K562 (cell line): ENCODE measurements at regions not wholly inside any gene's neighbourhood (a gene's known extent, or its start where the extent isn't known, plus 50 kb on each side); places are given as distances from the start of the nearest gene placed in this dataset.

Source experiments
- ADNP ChIP-seq: fragments of 200-800 bp; sonication (Bioruptor generic); IDR thresholded peaks from 2 replicates; pipeline ENCODE4 v1.6.1; 2016; ENCODE audit warnings: missing genetic modification characterization, missing compliant biosample characterization
- CC2D1A ChIP-seq: fragments of 450-650 bp; IDR thresholded peaks from 2 replicates; pipeline ENCODE4 v1.6.1; 2017; ENCODE audit warnings: mild to moderate bottlenecking
- ELF4 ChIP-seq: fragments of 450-650 bp; formaldehyde crosslinking; IDR thresholded peaks from 2 replicates; pipeline ENCODE4 v1.4.0; 2022; ENCODE audit warnings: missing genetic modification characterization
- FOXO4 ChIP-seq: fragments of 450-650 bp; formaldehyde crosslinking; IDR thresholded peaks from 2 replicates; pipeline ENCODE4 v1.4.0; 2020; ENCODE audit warnings: mild to moderate bottlenecking, moderate library complexity
- KLF6 ChIP-seq: fragments of 250-450 bp; sonication (Bioruptor Pico); IDR thresholded peaks from 2 replicates; pipeline ENCODE4 v1.4.0; 2020; ENCODE audit warnings: mild to moderate bottlenecking, moderate library complexity, borderline replicate concordance
- MAFF ChIP-seq: IDR thresholded peaks from 2 replicates; pipeline ENCODE4 v1.6.1; 2012; ENCODE audit warnings: low read length, improper control_type of control experiment
- NR4A1 ChIP-seq, 2 experiments: fragments of 250-450 bp in 1 of 2; fragments of 450-650 bp in 1 of 2; sonication (Bioruptor Pico) in 1 of 2; IDR thresholded peaks; 2 replicates each; pipeline versions ENCODE4 v1.4.0 to v1.6.1; 2016 to 2020; ENCODE audit warnings: mild to moderate bottlenecking in 2 of 2, missing compliant biosample characterization in 1 of 2, missing genetic modification characterization in 1 of 2, moderate library complexity in 1 of 2
- RB1 ChIP-seq: fragments of 450-650 bp; IDR thresholded peaks from 2 replicates; pipeline ENCODE4 v1.6.1; 2017; ENCODE audit warnings: low read depth, mild to moderate bottlenecking
- REST ChIP-seq, 2 experiments: fragments of 450-650 bp; formaldehyde crosslinking in 1 of 2; IDR thresholded peaks; 2 replicates each; pipeline versions ENCODE4 v1.4.0 to v1.6.1; 2014 to 2020; ENCODE audit warnings: mild to moderate bottlenecking in 2 of 2, borderline replicate concordance in 1 of 2, low read depth in 1 of 2
- SMARCA4 ChIP-seq: fragments of 450-650 bp; IDR thresholded peaks from 2 replicates; pipeline ENCODE4 v1.6.1; 2016
- SOX6 ChIP-seq: fragments of 450-650 bp; IDR thresholded peaks from 2 replicates; pipeline ENCODE4 v1.6.1; 2014; ENCODE audit warnings: mild to moderate bottlenecking
- SPI1 ChIP-seq: IDR thresholded peaks from 2 replicates; pipeline ENCODE4 v1.6.1; 2011; ENCODE audit warnings: low read depth, low read length, control low read depth, borderline replicate concordance
- SRF ChIP-seq, 2 experiments: fragments of 250-450, 450-650 bp in 1 of 2; sonication (Bioruptor Pico) in 1 of 2; sonication (generic) in 1 of 2; formaldehyde crosslinking; IDR thresholded peaks; 2 replicates each; pipeline versions ENCODE4 v1.5.0 to v1.5.1; 2020 to 2022; ENCODE audit warnings: mild to moderate bottlenecking in 1 of 2, missing genetic modification reagents in 1 of 2
- ZNF639 ChIP-seq, 2 experiments: fragments of 200-800 bp in 1 of 2; sonication (Bioruptor generic) in 1 of 2; sonication (generic) in 1 of 2; formaldehyde crosslinking in 1 of 2; IDR thresholded peaks in 1 of 2; conservative IDR thresholded peaks in 1 of 2; 2 replicates each; pipeline versions ENCODE4 v1.5.0 to v1.6.1; 2016 to 2020; ENCODE audit warnings: missing compliant biosample characterization in 1 of 2, missing genetic modification characterization in 1 of 2, missing genetic modification reagents in 1 of 2
- ZNF778 ChIP-seq: fragments of 450-650 bp; formaldehyde crosslinking; IDR thresholded peaks from 2 replicates; pipeline ENCODE4 v1.4.0; 2020; ENCODE audit warnings: mild to moderate bottlenecking, moderate library complexity

GRCh38 chr6:16002332-16003196 lies 126.3 kb upstream of the MYLIP start (continued):
- TF ChIP-seq FOXO4 (CRISPR knock-in tag) (no peak), KLF6 (CRISPR knock-in tag) (peak; percentile 56; the same call in 1 of the 2 replicates), MAFF (peak; percentile 98), CC2D1A (peak; percentile 85; the same call in 1 of the 2 replicates), SPI1 (peak; percentile 20; the same call in 1 of the 2 replicates), ZNF639 (CRISPR knock-in tag; conservative IDR thresholded peaks at IDR 0.05 in 1 of 2, IDR thresholded peaks at IDR 0.05 in 1 of 2) (peak in 1 of 2 experiments; percentile 85; a peak in 2 of 4 replicates), ELF4 (CRISPR knock-in tag) (0 out of 2 replicates have a peak, but pooled peaks have one; percentile 11), NR4A1 (CRISPR knock-in tag; IDR thresholded peaks at IDR 0.05) (no peak), NR4A1 (tag; IDR thresholded peaks at IDR 0.05) (peak; percentile 69; the same call in 1 of the 2 replicates), RB1 (no peak), SRF (CRISPR knock-in tag; IDR thresholded peaks at IDR 0.05) (no peak), SOX6 (peak; percentile 38; the same call in 1 of the 2 replicates), ADNP (tag) (no peak), SMARCA4 (peak; percentile 37; the same call in 1 of the 2 replicates), ZNF778 (CRISPR knock-in tag) (no peak), REST (IDR thresholded peaks at IDR 0.05; ENCODE audit: borderline replicate concordance) (no peak), REST (CRISPR knock-in tag; IDR thresholded peaks at IDR 0.05; ENCODE audit: low read depth) (no peak)
